HG03457 (cell line): ENCODE measurements at regions not wholly inside any gene's neighbourhood (a gene's known extent, or its start where the extent isn't known, plus 50 kb on each side); places are given as distances from the start of the nearest gene placed in this dataset.

Experiments used
- ATAC-seq: cut with Tn5 transposase; IDR thresholded peaks from one replicate; pipeline ENCODE4 v1.9.1; 2021; ENCODE audit warnings: moderate number of reproducible peaks; ENCODE audit not compliant: unreplicated experiment

GRCh38 chr11:42161886-42162285, 702.4 kb upstream of the LRRC4C start:
- ATAC-seq: no peak

- no peak for ATAC-seq
Measured at GRCh38 chr11:42169191-42169590, 709.7 kb upstream of the LRRC4C start.

DNA sequence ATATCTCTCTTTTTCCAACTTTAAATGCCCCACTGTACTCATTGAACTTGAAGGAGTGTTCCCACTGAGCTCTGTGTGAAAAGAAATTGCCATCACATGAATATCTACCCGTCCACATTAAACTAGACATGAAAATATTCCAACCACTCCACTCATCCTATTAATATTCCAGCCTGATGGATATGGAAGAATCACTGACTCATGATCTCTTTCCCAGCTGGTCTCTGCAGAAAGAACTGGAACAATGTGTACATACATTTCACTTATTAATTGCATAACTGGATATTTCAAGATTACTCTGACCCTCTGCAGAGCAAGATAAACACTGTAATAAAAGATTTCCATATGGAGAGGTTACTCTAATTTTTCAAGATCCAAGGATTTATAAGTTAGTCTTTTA, 711.1 kb upstream of the LRRC4C start:
- no peak for ATAC-seq

GRCh38 chr11:42171046-42171445, 711.6 kb upstream of the LRRC4C start:
- no peak for ATAC-seq

GRCh38 chr11:42172441-42172840, 713.0 kb upstream of the LRRC4C start:
- no peak for ATAC-seq

DNA sequence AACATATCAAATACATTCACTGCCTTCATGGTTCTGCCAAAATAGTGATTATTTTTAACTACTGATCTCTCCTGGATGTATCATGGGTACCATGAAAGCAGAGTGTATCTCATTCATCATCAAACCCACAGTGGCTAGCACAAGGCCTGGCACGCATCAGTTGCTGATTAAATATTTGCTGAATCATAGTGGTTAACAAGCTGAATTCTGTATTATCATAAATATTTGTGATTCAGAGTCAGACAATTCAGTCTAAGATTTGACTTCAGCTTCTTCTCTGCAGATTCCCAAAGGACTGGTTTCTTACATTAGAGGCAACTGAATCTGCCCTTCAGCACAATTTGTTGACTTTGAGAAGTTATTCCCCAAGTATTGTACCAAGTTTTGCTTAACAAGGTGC, 715.8 kb upstream of the LRRC4C start:
- ATAC-seq: no peak

- no peak for ATAC-seq
Measured at GRCh38 chr11:42179216-42179615, 719.8 kb upstream of the LRRC4C start.

DNA sequence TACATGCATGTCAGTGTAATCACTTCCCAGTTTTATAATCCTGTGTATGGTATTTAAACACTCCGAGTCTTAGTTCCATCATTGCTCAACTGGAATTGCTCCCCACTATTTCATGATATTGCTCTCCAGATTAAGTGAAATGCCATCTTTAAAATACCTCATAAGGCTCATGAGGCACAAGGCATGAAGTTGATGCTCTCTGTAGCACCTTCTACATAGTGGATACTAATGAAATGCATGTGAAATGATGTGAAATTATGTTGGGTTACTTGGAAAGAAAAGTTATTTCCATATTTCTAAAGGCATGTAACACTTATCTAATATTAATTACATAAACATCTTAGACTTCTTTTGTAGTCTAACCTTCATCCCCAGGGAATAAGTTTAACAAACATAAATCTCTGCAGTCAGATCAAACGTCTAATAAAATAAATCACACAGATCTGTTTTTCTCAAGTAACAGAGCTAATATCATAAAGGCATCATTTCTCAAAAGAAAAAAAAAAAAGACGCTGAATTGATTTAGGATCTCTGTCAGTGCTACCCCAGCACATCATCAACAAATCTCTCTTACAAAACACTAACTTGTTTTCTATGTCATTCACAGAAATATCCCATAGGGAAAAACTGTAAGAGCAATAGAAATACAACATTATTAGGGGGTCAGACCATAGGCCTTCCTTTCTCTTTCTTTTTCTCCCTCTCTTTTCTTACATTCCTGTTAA, 736.0 kb upstream of the LRRC4C start:
- ATAC-seq: no peak

- ATAC-seq: no peak
Measured at GRCh38 chr11:42200311-42200710, 740.9 kb upstream of the LRRC4C start.

DNA sequence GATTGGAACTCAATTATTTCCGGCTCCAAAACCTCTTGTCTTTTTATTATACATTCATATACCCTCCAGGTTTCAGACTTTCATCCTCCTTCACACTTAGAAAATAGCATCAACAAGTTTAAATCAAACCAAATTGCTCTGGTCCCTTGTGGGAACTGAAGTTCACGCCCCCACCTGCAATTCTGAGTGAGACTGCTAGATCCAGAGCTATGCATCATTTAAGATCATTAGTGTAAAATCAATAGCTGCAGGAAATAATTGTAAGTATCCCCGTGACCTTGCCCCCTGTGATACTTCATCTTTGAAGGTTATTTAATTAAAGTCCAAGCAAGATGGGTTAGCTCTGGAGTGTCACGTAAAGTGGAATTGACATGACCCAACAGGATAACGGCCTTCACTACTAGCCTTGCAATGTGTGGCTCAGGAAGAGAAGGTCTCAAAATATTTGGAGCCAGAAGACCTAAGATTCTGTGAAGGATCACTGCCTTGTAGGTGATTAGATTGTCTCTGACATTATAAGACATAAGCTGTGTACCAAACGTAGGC, 742.2 kb upstream of the LRRC4C start:
- ATAC-seq: no peak

- no peak for ATAC-seq
Measured at GRCh38 chr11:42205518-42205917, 746.1 kb upstream of the LRRC4C start.

DNA sequence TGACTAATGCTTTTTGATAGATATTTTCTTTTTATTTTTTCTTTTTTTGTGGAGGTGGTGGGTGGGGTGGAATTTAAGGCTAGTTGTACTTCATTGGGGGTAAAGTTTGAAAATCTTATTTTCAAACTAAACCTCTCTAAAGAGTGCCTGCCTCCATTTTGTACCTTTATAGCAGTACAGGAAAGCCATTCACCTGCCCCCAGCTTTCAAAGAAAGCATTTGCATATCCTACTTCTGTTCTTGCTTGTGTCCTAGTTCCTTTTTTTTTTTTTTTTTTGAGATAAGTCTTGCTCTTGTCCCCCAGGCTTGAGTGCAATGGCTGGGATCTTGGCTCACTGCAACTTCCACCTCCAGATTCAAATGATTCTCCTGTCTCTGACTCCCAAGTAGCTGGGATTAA, 766.2 kb upstream of the LRRC4C start:
- ATAC-seq: no peak

DNA sequence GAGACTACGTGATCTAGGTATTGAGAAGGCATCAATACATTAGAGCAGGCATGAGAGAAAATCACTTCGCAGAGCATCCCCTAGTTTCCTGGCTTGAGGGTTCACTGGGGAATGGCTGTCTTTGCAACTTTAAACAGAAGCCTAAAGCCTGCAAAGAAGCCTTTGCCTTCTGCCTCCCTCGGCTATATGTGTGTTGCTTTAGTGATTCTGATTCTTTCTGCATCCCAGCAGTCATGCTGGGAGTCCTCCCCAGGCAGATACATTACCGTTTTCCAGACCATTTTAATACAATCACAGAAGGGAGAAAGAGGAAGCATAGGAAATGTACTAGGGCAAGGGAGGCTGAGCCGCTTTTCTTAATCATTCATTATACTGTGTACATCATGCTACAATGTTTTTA, 773.2 kb upstream of the LRRC4C start:
- no peak for ATAC-seq

DNA sequence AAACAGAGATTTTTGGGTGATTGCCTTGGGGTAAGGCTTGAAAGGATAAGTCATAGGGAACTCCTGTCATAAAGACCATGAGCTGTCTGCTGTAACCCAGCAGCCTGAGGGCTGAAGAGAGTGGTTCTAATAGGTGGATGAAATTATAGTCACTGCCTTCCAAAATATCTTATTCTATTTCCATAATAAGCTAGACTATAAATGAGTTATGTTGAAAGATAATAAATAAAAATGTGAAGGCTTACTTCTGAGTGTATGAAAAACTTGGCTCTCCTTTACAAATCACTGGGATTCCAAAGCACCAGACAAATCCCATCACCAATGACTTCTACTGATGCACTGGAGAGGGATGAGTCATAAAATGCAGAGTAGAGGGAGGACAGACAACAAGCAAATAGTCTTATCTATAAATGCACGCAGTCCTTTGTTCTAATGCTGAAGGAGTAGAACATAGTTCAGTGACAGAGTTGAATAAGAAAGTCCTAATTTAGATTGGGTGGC, 775.0 kb upstream of the LRRC4C start:
- no peak for ATAC-seq

- no peak for ATAC-seq
Measured at GRCh38 chr11:42237701-42238235, 778.3 kb upstream of the LRRC4C start.

DNA sequence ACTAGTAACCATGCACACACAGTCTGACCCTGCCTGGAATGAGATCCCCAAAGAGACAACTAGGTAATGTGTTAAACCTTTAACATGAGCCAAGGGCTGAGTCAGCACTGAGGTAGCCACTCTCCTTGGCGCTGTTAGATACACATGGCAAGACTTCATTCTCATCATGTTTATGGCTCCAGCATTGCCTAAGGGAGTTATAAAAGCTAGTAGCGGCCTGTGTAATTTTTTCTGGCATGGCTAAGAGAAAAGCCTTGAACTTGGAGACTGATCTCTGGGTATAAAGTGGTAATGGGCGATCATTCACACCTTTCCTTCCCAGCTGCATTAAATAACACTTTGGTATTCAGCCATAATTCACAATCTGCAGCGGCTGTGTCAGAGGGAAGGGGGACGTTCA, 779.7 kb upstream of the LRRC4C start:
- no peak for ATAC-seq

DNA sequence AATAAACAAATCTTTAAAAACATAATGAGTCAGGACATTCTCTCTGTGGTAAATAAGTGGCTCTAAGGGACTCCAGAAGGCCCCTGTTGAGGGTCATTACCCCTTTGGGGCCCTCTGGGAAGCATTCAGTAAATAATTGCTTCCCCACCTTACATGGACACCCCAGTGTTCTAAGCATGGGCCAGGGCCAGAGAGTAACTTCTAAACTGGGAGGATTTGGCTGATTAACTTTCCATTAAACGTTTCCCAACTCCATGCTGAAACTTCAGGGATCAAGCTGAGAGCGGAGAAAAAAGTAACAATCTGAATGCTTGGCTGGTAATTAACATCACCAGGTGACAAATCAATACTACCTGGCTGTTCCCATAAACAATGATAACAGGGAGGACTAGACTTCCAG, 783.9 kb upstream of the LRRC4C start:
- no peak for ATAC-seq

- no peak for ATAC-seq
Measured at GRCh38 chr11:42244376-42244775, 784.9 kb upstream of the LRRC4C start.

- ATAC-seq: no peak
Measured at GRCh38 chr11:42249401-42249800, 789.9 kb upstream of the LRRC4C start.

- no peak for ATAC-seq
Measured at GRCh38 chr11:42249956-42250355, 790.5 kb upstream of the LRRC4C start.

GRCh38 chr11:42251984-42252383, 792.5 kb upstream of the LRRC4C start:
- no peak for ATAC-seq

GRCh38 chr11:42253156-42253555, 793.7 kb upstream of the LRRC4C start:
- no peak for ATAC-seq

GRCh38 chr11:42255906-42256305, 796.5 kb upstream of the LRRC4C start:
- ATAC-seq: no peak
